ENCODE measurements at regions not wholly inside any gene's neighbourhood (a gene's known extent, or its start where the extent isn't known, plus 50 kb on each side); places are given as distances from the start of the nearest gene placed in this dataset.

- no peak for DNase-seq
- TF ChIP-seq CTCF (IDR thresholded peaks at IDR 0.05) (peak in 2 of 12 donors; percentile 14 to 26), POLR2A (IDR thresholded peaks at IDR 0.05) (no peak)
- Histone ChIP-seq H3K4me1 (no peaks in the 10 kb centered on the region), H3K4me3 (no peak overlapping the region), H3K27ac (no peak overlapping the region), H3K36me3 (no peaks in the 10 kb centered on the region), H3K9me3 (no peaks in the 10 kb centered on the region), H3K27me3 (no peaks in the 10 kb centered on the region)
- 69 to 80% (median 75%) methylated on average over 2 of the region's 2 CpGs for WGBS, 4 donors
- ATAC-seq: no peak
- intact Hi-C loops (cut with DNase I): no loop called here
Observed at GRCh38 chr5:92678640-92679039, 902.4 kb downstream of the NR2F1-AS1 start.

- no peaks in the 10 kb centered on the region for H3K27me3 ChIP-seq
- no peak overlapping the region for H3K4me3 ChIP-seq
- no peaks in the 10 kb centered on the region for H3K9me3 ChIP-seq
- H3K4me1 ChIP-seq: no peaks in the 10 kb centered on the region
- 84 to 91% (median 89%) methylated on average over 8 of the region's 8 CpGs for WGBS, 4 donors
- ATAC-seq: no peak
- H3K27ac ChIP-seq: no peak overlapping the region
- no peak for DNase-seq
- intact Hi-C loops (cut with DNase I): no loop called here
- H3K36me3 ChIP-seq: no peaks in the 10 kb centered on the region
- TF ChIP-seq CTCF (IDR thresholded peaks at IDR 0.05) (no peak), POLR2A (IDR thresholded peaks at IDR 0.05) (no peak)
Observed at GRCh38 chr5:92676215-92677165, 904.5 kb downstream of the NR2F1-AS1 start.

- 85 to 91% (median 90%) methylated on average over 2 of the region's 2 CpGs for WGBS, 4 donors
Observed at GRCh38 chr5:92674321-92674720, 906.7 kb downstream of the NR2F1-AS1 start.

More at GRCh38 chr5:92674321-92674720, 906.7 kb downstream of the NR2F1-AS1 start:
- intact Hi-C loops (cut with DNase I): no loop called here
- DNase-seq: no peak
- Histone ChIP-seq H3K4me3 (no peak overlapping the region), H3K27ac (no peak overlapping the region), H3K36me3 (no peaks in the 10 kb centered on the region), H3K4me1 (no peaks in the 10 kb centered on the region), H3K9me3 (no peaks in the 10 kb centered on the region), H3K27me3 (no peaks in the 10 kb centered on the region)
- TF ChIP-seq CTCF (IDR thresholded peaks at IDR 0.05): no peak
- no peak for TF ChIP-seq POLR2A (IDR thresholded peaks at IDR 0.05)
- ATAC-seq: no peak

All from heart left ventricle (tissue), 16 donors.